ENCODE measurements at regions not wholly inside any gene's neighbourhood (a gene's known extent, or its start where the extent isn't known, plus 50 kb on each side); places are given as distances from the start of the nearest gene placed in this dataset.

GRCh38 chr21:22200378-22201092 lies 1202.3 kb downstream of the NCAM2 start:
- Mint-ChIP-seq H3K36me3 (peaks cover 7% of the 10 kb centered on the region; the same call in 1 of the 2 replicates), H3K4me3 (no peak overlapping the region), H3K9me3 (peaks cover 22% of the 10 kb centered on the region), H3K27ac (no peak overlapping the region), H3K4me1 (peaks cover 5% of the 10 kb centered on the region; the same call in 1 of the 2 replicates), H3K27me3 (ENCODE audit: low read depth) (no peaks in the 10 kb centered on the region)
- ChIA-PET CTCF (no interaction called here), POLR2A (no interaction called here)
- DNase-seq (ENCODE audit: low spot score): no peak
- TF ChIP-seq MAX (CRISPR knock-in tag; IDR thresholded peaks at IDR 0.05): no peak
- TF ChIP-seq TP53 (CRISPR knock-in tag; IDR thresholded peaks at IDR 0.05): no peak
- no peak for TF ChIP-seq MLX (CRISPR knock-in tag; IDR thresholded peaks at IDR 0.05)
- TF ChIP-seq PRRX2 (CRISPR knock-in tag; IDR thresholded peaks at IDR 0.05): no peak
- TF ChIP-seq PREB (CRISPR knock-in tag; IDR thresholded peaks at IDR 0.05; ENCODE audit: borderline replicate concordance): no peak
- TF ChIP-seq OVOL2 (CRISPR knock-in tag; IDR thresholded peaks at IDR 0.05; ENCODE audit: borderline replicate concordance): no peak
- TF ChIP-seq FOXK1 (CRISPR knock-in tag; IDR thresholded peaks at IDR 0.05): no peak
- no peak for TF ChIP-seq NR1H2 (CRISPR knock-in tag; IDR thresholded peaks at IDR 0.05)
- TF ChIP-seq ZNF416 (CRISPR knock-in tag; IDR thresholded peaks at IDR 0.05): no peak
- TF ChIP-seq KAT7 (CRISPR knock-in tag; IDR thresholded peaks at IDR 0.05; ENCODE audit: borderline replicate concordance): no peak
- TF ChIP-seq GRHL2 (CRISPR knock-in tag; IDR thresholded peaks at IDR 0.05; ENCODE audit: insufficient replicate concordance, severe bottlenecking): no peak
- no peak for TF ChIP-seq ZNF423 (CRISPR knock-in tag; IDR thresholded peaks at IDR 0.05)
- no peak for TF ChIP-seq E2F5 (CRISPR knock-in tag; IDR thresholded peaks at IDR 0.05)
- TF ChIP-seq ZNF425 (CRISPR knock-in tag; conservative IDR thresholded peaks at IDR 0.05): no peak
- TF ChIP-seq SMAD4 (CRISPR knock-in tag; IDR thresholded peaks at IDR 0.05): no peak
- no peak for TF ChIP-seq AR (CRISPR knock-in tag; IDR thresholded peaks at IDR 0.05)
- TF ChIP-seq RORB (CRISPR knock-in tag; IDR thresholded peaks at IDR 0.05): no peak
- no peak for TF ChIP-seq ESRRA (CRISPR knock-in tag; IDR thresholded peaks at IDR 0.05; ENCODE audit: borderline replicate concordance)
- no peak for ATAC-seq

Measured in WTC11 (cell line).